ENCODE measurements at regions not wholly inside any gene's neighbourhood (a gene's known extent, or its start where the extent isn't known, plus 50 kb on each side); places are given as distances from the start of the nearest gene placed in this dataset.
"Not testable (repeated sequence)": the region's sequence is repeated elsewhere in the genome, so short reads cannot be mapped to it uniquely, and the experiment has no call there.

DNA sequence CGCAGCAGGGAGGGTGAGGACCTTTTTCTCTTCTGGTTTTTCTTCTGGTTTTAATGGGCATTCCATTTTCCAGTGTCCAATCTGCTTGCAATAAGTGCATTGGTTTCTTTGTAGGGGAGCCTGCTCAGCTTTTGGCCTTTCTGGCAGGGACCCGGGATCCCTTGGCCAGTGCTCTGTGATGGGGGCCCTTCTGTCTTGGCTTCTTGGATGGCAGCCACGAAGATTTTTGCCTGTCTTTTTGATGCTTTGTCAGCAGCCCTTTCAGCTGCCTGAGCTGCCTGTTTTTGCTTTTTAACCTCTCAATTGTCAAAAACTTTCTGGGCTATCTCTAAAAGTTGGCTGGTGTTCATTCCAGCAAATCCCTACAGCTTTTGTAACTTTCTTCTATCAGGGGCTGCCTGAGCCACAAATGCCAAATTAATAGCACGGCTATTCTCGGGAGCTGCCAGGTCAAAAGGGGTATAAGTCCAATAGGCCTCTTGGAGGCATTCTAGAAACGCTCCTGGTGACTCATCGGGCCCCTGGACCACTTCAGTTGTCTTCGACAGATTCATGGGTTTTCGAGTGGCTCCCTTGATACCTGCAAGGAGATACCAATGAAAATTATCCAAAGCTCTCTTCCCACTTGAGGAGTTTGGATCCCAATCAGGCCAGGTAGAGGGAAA is 179.9 kb upstream of the MBL2 start:
- DNase-seq = peak in 2 of 4 donors; percentile 29 to 61

DNA sequence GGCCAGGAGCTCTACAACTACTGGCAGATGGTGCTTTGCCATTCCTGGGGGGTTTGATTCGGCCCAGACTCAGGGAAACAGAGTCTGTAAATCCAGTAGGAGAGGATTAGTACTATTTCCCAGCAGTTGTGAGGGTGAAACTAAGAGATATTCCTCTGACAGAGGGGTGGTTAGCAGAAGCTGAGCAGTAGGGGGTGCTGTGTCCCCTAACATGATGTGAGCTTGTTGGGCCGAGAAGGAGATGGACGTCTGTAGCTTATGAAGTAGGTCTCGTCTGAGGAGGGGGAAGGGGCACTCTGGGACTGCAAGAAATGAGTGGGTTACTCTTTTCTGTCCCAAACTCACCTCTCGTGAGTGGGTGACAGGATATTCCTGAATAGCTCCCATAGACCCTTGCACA is 179.2 kb upstream of the MBL2 start:
- intact Hi-C loops (cut with DNase I) = no loop called here
- no peak overlapping the region for H3K4me3 ChIP-seq
- TF ChIP-seq, protein P1, sequence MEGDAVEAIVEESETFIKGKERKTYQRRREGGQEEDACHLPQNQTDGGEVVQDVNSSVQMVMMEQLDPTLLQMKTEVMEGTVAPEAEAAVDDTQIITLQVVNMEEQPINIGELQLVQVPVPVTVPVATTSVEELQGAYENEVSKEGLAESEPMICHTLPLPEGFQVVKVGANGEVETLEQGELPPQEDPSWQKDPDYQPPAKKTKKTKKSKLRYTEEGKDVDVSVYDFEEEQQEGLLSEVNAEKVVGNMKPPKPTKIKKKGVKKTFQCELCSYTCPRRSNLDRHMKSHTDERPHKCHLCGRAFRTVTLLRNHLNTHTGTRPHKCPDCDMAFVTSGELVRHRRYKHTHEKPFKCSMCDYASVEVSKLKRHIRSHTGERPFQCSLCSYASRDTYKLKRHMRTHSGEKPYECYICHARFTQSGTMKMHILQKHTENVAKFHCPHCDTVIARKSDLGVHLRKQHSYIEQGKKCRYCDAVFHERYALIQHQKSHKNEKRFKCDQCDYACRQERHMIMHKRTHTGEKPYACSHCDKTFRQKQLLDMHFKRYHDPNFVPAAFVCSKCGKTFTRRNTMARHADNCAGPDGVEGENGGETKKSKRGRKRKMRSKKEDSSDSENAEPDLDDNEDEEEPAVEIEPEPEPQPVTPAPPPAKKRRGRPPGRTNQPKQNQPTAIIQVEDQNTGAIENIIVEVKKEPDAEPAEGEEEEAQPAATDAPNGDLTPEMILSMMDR (IDR thresholded peaks at IDR 0.05) = peak in 1 of 2 donors; percentile 36
- no peaks in the 10 kb centered on the region for H3K36me3 ChIP-seq
- no peaks in the 10 kb centered on the region for H3K4me1 ChIP-seq
- ATAC-seq = peak; percentile 68
- no peak overlapping the region for H3K27ac ChIP-seq
- no peaks in the 10 kb centered on the region for H3K27me3 ChIP-seq
- no peaks in the 10 kb centered on the region for H3K9me3 ChIP-seq
- DNase-seq = peak in 2 of 4 donors; percentile 33 to 63

More for the DNA sequence above, 179.9 kb upstream of the MBL2 start:
- no peak overlapping the region for H3K27ac ChIP-seq
- no peaks in the 10 kb centered on the region for H3K36me3 ChIP-seq
- H3K27me3 ChIP-seq = no peaks in the 10 kb centered on the region
- ATAC-seq = no peak
- H3K4me3 ChIP-seq = no peak overlapping the region
- intact Hi-C loops (cut with DNase I) = no loop called here
- H3K9me3 ChIP-seq = no peaks in the 10 kb centered on the region
- no peaks in the 10 kb centered on the region for H3K4me1 ChIP-seq
- TF ChIP-seq, protein P1 (IDR thresholded peaks at IDR 0.05) = no peak

DNA sequence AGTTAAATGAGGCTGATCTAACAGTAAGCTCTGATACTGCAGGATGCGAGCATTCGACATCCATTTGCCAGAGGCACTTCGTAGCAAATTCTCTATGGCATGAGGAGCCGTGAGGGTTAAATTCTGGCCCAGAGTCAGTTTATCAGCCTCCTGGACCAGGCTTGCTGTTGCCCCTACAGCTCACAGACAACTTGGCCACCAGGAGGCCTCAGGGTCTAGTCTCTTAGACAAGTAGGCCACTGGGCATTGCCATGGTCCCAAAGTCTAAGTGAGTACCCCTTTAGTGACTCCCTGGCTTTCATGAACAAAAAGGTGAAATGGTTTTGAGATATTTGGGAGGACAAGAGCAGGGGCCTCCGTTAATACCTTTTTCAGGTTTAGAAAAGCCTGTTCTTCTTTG is 178.0 kb upstream of the MBL2 start:
- TF ChIP-seq, protein P1 (IDR thresholded peaks at IDR 0.05) = no peak
- no peaks in the 10 kb centered on the region for H3K4me1 ChIP-seq
- no peak overlapping the region for H3K4me3 ChIP-seq
- DNase-seq = no peak
- intact Hi-C loops (cut with DNase I) = no loop called here
- H3K9me3 ChIP-seq = no peaks in the 10 kb centered on the region
- H3K27ac ChIP-seq = no peak overlapping the region
- no peaks in the 10 kb centered on the region for H3K27me3 ChIP-seq
- H3K36me3 ChIP-seq = no peaks in the 10 kb centered on the region
- no peak for ATAC-seq

DNA sequence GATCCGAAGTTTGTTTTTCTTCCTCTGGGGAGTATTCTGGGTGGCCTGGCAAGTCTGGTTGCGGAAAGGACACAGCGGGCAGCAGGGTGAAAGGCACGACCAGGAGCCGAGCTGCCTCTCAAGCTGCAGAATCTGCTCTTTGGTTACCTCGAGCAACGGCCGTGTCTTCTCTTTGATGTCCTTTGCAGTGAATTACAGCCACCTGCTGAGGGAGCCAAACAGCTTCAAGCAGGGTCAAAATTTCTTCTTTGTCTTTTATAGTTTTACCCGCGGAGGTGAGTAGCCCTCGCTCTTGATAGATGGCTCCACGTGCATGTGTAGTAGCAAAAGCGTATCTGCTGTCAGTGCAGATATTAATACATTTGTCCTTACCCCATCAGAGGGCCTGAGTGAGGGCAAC is 177.3 kb upstream of the MBL2 start:
- Histone ChIP-seq H3K4me3 (no peak overlapping the region), H3K9me3 (no peaks in the 10 kb centered on the region), H3K27me3 (no peaks in the 10 kb centered on the region), H3K27ac (no peak overlapping the region), H3K36me3 (no peaks in the 10 kb centered on the region), H3K4me1 (no peaks in the 10 kb centered on the region)
- ATAC-seq (no peak), DNase-seq (no peak)
- intact Hi-C loops (cut with DNase I) = no loop called here
- TF ChIP-seq, protein P1 (IDR thresholded peaks at IDR 0.05) = no peak

DNA sequence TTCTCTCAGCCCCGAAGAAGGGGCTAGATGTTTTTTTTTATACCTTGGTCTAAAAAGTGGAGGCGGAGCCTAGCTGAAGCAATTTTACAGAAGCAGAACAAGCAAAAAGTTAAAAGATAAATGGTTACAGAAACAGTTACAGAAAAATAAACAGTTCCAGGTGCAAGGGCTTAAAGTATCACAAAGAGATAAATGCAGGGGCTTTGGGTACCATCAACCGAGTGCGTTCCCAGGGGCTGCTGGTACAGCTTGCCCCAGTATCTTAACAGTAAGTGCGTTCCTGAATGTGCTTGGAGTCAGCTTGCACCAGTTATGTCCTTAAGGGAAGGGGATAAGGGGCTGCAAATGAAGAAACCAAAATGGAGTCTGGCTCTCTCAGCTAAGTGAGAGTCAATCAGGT is 173.9 kb upstream of the MBL2 start:
- H3K27ac ChIP-seq = no peak overlapping the region
- no peak overlapping the region for H3K4me3 ChIP-seq
- H3K36me3 ChIP-seq = no peaks in the 10 kb centered on the region
- DNase-seq = no peak
- intact Hi-C loops (cut with DNase I) = no loop called here
- no peak for ATAC-seq
- TF ChIP-seq, protein P1 (IDR thresholded peaks at IDR 0.05) = no peak
- H3K9me3 ChIP-seq = no peaks in the 10 kb centered on the region
- H3K4me1 ChIP-seq = no peaks in the 10 kb centered on the region
- H3K27me3 ChIP-seq = no peaks in the 10 kb centered on the region

DNA sequence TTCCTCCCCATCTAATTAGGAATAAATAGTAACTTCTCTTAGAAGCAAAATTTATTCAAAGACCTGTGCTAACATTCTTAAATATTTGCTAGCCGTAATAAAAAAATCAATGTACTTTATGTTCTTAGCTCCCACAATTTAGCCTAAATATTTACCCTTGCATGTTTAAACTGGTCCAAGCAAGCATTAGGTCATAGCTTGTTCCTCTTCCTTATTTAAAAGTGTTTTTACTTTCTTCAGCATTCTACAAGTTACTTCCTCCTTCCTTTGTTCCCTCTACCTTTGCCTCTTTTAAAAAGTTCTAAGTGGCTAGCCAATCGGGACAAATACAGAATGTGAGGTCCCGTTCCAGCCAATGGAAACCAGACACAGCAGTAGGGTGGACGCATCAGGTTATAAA is 172.9 kb upstream of the MBL2 start:
- H3K4me3 ChIP-seq; H3K27me3 ChIP-seq; intact Hi-C loops (cut with DNase I); H3K4me1 ChIP-seq; DNase-seq; H3K36me3 ChIP-seq; H3K9me3 ChIP-seq; H3K27ac ChIP-seq; ATAC-seq: not testable (repeated sequence)

Measured in left lung (tissue), 4 donors.